HG03066 (cell line): ENCODE measurements at regions not wholly inside any gene's neighbourhood (a gene's known extent, or its start where the extent isn't known, plus 50 kb on each side); places are given as distances from the start of the nearest gene placed in this dataset.

Experiments used
- ATAC-seq: cut with Tn5 transposase; IDR thresholded peaks from one replicate; pipeline ENCODE4 v1.9.1; 2021; ENCODE audit warnings: low read depth; ENCODE audit not compliant: unreplicated experiment

- ATAC-seq, result no peak
Measured at GRCh38 chr17:63364944-63365343, 81.2 kb downstream of the CYB561 start.

DNA sequence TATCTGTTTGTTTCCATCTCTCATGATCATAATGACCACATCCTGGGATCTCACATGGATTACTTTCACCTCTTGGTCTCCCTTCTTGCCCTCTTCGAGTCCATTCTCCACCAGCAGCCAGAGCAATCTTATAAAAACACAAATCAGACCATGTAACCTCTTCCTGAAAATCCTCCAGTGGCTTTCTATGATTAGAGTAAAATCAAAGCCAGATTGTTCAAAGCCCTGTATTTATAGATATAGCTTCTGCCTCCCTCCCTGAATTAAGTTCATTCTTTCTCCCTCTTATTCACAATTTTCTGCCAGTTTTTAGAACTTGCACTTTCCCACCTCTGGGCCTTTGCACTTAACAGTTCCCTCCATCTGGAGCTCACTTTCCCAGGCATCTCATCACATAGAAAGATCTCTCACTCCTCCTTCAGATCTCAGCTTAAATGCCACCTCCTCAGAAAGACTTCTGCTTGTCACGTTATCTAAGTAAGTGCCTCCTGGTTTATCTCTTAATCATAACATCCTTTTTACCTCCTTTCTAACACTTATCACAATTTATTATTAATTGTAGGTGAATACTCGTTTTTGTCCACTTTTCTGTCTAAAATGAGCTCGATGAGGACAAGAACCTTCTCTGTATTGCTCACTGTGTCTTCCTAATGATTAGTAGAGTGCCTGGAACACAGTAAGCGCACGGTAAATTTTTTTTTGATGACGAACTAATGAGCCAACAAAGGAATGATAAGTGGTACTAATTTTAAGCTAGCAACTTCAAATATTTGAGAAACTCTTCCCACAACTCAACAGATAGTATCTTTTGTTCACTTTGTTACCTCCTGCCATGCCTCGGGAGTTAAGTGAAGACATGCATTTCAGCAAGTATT lies 80.5 kb downstream of the CYB561 start:
- ATAC-seq, result no peak

DNA sequence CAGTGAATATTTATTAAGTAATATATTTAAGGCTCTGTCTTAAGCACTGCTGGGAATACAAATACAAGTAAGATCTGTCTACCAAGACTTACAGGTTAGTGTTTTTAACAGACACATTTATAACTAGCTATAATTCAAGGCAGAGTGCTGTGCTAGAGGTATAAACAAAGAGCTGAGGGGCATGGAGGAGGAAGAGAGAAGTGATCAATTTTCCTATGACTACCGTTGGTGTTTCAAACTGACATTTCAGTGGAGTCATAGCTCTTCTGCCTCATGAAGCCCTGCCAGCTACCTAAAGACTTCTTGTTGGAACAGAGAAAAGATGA lies 79.9 kb downstream of the CYB561 start:
- ATAC-seq, result no peak

- no peak for ATAC-seq
Measured at GRCh38 chr17:63369233-63369632, 76.9 kb downstream of the CYB561 start.

DNA sequence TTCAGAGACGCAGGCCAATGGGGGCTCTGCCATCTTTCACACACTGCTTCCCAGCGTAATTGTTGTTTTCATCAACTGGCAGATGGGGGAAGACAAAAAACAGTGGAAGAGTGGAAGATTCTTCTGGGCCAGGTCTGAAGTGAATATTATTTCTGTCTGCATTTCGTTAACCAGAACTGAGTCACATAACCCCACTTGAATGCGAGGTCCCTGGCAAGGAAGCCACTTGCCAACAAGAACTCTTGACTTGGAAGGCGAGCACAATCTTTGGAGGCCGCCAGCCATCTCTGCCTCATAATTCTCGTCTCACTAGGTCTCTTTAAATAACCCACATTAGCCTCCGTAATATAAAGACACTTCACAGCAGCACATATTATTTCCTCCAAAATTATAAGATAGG lies 75.4 kb downstream of the CYB561 start:
- no peak for ATAC-seq

- ATAC-seq, result no peak
Measured at GRCh38 chr17:63376949-63377348, 69.2 kb downstream of the CYB561 start.

DNA sequence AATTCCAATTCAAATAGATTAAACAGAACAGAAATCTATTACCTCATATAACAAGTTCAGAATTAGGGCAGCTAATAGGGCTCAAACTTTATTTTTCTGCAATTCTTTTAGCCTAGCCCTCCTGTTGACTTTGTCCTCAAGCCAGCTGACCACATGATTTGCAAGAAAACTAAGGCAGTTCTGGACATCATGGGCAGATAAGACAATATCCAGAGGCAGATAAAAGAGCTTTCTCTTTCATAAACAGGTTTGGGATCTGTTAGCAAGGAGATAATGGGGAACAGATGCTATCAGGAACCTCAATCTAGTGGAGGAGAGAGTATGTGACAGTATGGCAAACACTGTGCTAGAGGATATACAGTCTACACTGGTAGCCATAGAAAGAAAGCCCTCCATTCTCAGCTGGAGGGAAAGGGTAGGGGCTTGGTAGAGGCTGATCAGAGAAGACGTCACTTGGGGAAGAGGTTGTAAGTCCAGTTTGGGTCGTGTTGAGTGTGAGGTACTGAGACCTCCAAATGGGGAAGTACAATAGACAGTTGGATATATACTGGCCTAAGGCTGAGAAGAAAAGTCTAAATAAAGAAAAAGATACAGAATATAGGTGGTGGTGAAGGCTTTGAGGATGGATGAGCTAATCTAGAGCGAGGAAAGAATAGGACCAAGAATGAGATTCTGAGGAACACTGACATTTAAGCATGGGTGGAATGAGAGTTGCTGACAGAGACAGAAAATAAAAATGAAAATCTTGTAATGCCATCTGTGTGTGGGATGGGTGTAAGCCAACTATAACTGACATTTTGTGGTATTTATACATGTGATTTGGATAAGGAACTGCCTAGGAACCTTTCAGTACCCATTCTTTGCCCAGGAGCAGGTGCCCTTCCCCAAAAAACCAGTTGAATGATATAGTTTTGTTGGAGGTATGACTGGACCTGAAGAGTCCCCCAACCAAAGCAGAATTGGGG lies 67.4 kb downstream of the CYB561 start:
- ATAC-seq, result no peak

- no peak for ATAC-seq
Measured at GRCh38 chr17:63379636-63380035, 66.5 kb downstream of the CYB561 start.

GRCh38 chr17:63381101-63381729 lies 64.9 kb downstream of the CYB561 start:
- no peak for ATAC-seq

DNA sequence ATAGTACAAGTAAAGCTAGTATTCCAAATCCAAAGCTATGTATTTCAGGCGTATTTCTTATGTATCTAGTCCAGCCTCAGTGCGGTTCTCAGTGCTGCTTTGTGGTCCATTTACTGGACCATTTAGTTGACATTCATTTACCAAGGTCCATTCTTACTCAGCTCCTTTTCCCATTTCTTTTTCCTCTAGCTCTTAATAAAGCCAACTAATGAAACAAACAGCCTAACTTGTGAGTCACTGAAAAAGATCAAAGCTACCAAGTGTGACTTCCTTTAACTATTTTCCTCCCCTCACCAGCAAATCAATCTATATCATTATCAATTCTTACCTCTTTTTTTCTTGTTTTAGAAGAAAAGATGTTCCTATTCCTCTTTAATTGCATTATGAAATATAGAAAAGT lies 64.0 kb downstream of the CYB561 start:
- no peak for ATAC-seq
